Limb (tissue), 2 donors: ENCODE measurements at regions not wholly inside any gene's neighbourhood (a gene's known extent, or its start where the extent isn't known, plus 50 kb on each side); places are given as distances from the start of the nearest gene placed in this dataset.

ENCODE experiments used
- DNase-seq, 2 donors: peaks; one replicate each; pipeline ENCODE4 v3.0.0-alpha.2; 2016; ENCODE audit errors: extremely low spot score in 2 of 2

GRCh38 chr2:217283460-217283859 is 423.6 kb upstream of the TNP1 start:
- peak in 1 of 2 donors; percentile 56 for DNase-seq

- no peak for DNase-seq
Observed at GRCh38 chr2:217282531-217282930, 422.7 kb upstream of the TNP1 start.

GRCh38 chr2:217279556-217279955 is 419.7 kb upstream of the TNP1 start:
- peak in 1 of 2 donors; percentile 72 for DNase-seq

GRCh38 chr2:217279140-217279539 is 419.3 kb upstream of the TNP1 start:
- no peak for DNase-seq

GRCh38 chr2:217277646-217278398 is 418.0 kb upstream of the TNP1 start:
- peak in 1 of 2 donors; percentile 49 for DNase-seq

GRCh38 chr2:217276433-217276832 is 416.6 kb upstream of the TNP1 start:
- no peak for DNase-seq

GRCh38 chr2:217275091-217275490 is 415.2 kb upstream of the TNP1 start:
- DNase-seq: no peak

GRCh38 chr2:217274578-217274977 is 414.7 kb upstream of the TNP1 start:
- no peak for DNase-seq

- DNase-seq: no peak
Observed at GRCh38 chr2:217273851-217274250, 414.0 kb upstream of the TNP1 start.

- DNase-seq: no peak
Observed at GRCh38 chr2:217273162-217273561, 413.3 kb upstream of the TNP1 start.

GRCh38 chr2:217271813-217272212 is 411.9 kb upstream of the TNP1 start:
- DNase-seq: no peak

GRCh38 chr2:217270485-217271121 is 410.7 kb upstream of the TNP1 start:
- DNase-seq: no peak

- peak in 1 of 2 donors; percentile 68 for DNase-seq
Observed at GRCh38 chr2:217269701-217270484, 410.0 kb upstream of the TNP1 start.

- DNase-seq: no peak
Observed at GRCh38 chr2:217268978-217269377, 409.1 kb upstream of the TNP1 start.

GRCh38 chr2:217267758-217268157 is 407.9 kb upstream of the TNP1 start:
- no peak for DNase-seq

- DNase-seq: no peak
Observed at GRCh38 chr2:217263756-217264155, 403.9 kb upstream of the TNP1 start.

GRCh38 chr2:217262911-217263310 is 403.0 kb upstream of the TNP1 start:
- no peak for DNase-seq

- no peak for DNase-seq
Observed at GRCh38 chr2:217261452-217261851, 401.6 kb upstream of the TNP1 start.

- no peak for DNase-seq
Observed at GRCh38 chr2:217260441-217261115, 400.7 kb upstream of the TNP1 start.

GRCh38 chr2:217258170-217258569 is 398.3 kb upstream of the TNP1 start:
- DNase-seq: no peak

- DNase-seq: peak in 1 of 2 donors; percentile 44
Observed at GRCh38 chr2:217256251-217256650, 396.4 kb upstream of the TNP1 start.

- DNase-seq: no peak
Observed at GRCh38 chr2:217254111-217254510, 394.2 kb upstream of the TNP1 start.
